Ovary (tissue), 7 donors: ENCODE measurements at regions not wholly inside any gene's neighbourhood (a gene's known extent, or its start where the extent isn't known, plus 50 kb on each side); places are given as distances from the start of the nearest gene placed in this dataset.

Experiments used
- DNase-seq, 5 donors: peaks; one replicate each; pipeline ENCODE4 v3.0.0-alpha.2; 2019 to 2020
- H3K27ac ChIP-seq, 2 donors: fragments of 200-600 bp; one replicate each; pipeline versions ENCODE4 v1.5.1 to v1.8.0; 2019 to 2022
- H3K27me3 ChIP-seq: fragments of 200-600 bp; one replicate; pipeline ENCODE4 v1.8.0; 2022
- H3K36me3 ChIP-seq: fragments of 200-600 bp; sonication (generic); one replicate; pipeline ENCODE4 v1.5.1; 2019
- H3K4me1 ChIP-seq: one replicate; pipeline ENCODE4 v1.8.1; 2013; ENCODE audit warnings: mild to moderate bottlenecking, moderate library complexity; ENCODE audit not compliant: insufficient read depth
- H3K4me3 ChIP-seq: fragments of 200-600 bp; sonication (generic); one replicate; pipeline ENCODE4 v1.5.1; 2017
- H3K9me3 ChIP-seq, 2 donors: fragments of 200-600 bp in 1 of 2; sonication (generic) in 1 of 2; one replicate each; pipeline versions ENCODE4 v1.5.1 to v1.8.1; 2013 to 2019; ENCODE audit warnings: mild to moderate bottlenecking in 1 of 2, moderate library complexity in 1 of 2
- CTCF ChIP-seq, 3 donors: fragments of 450-650 bp in 2 of 3; fragments of 200-600 bp in 1 of 3; IDR thresholded peaks; one replicate each; pipeline versions ENCODE4 v1.5.1 to v1.8.0; 2016 to 2022; ENCODE audit warnings: antibody characterized with exemption in 3 of 3, mild to moderate bottlenecking in 1 of 3
- EP300 ChIP-seq: sonication (generic); formaldehyde crosslinking; IDR thresholded peaks from one replicate; pipeline ENCODE4 v1.6.1; 2017; ENCODE audit warnings: antibody characterized with exemption
- POLR2A ChIP-seq: fragments of 450-650 bp; IDR thresholded peaks from one replicate; pipeline ENCODE4 v1.6.1; 2017; ENCODE audit warnings: antibody characterized with exemption, mild to moderate bottlenecking, moderate library complexity
- WGBS, 3 donors: extraction: QIAGEN DNeasy Blood & Tissue Kit in 1 of 3; methylation state at CpG; one replicate each; pipeline versions ENCODE4 v1.1.5 to v1.1.7; 2013 to 2017; 5-methylcytosine and 5-hydroxymethylcytosine counted together
- intact Hi-C, 4 donors: fragments of 100-400 bp; cut with DNase I; formaldehyde crosslinking; loops; one replicate each; pipeline versions ENCODE4 v1.11.0 to v1.15.1; 2022 to 2023
- donor health status: DM: no; HTN: no; CAD: no; lungs with moderate emphysema.
- donor health status: DM: no; HTN: no; CAD: no.
- donor health status: Bipolar disorder and iron deficiency.
- donor health status: DM: no; HTN: no; CAD: no.
- donor health status: DM: yes; HTN: yes; CAD: no.

- H3K27ac ChIP-seq, result no peak overlapping the region
- WGBS, 3 donors, result 59 to 82% (median 61%) methylated on average over 2 of the region's 2 CpGs
- no peaks in the 10 kb centered on the region for H3K4me1 ChIP-seq
- H3K4me3 ChIP-seq, result no peak overlapping the region
- H3K36me3 ChIP-seq, result no peaks in the 10 kb centered on the region
- no peaks in the 10 kb centered on the region for H3K9me3 ChIP-seq
- intact Hi-C loops, result no loop called here
- no peaks in the 10 kb centered on the region for H3K27me3 ChIP-seq
- TF ChIP-seq CTCF (IDR thresholded peaks at IDR 0.05) (no peak), EP300 (no peak), POLR2A (no peak)
- DNase-seq, result no peak
Observed at GRCh38 chr12:97994746-97995484, 520.5 kb upstream of the TMPO start.

GRCh38 chr12:97995559-97995958 lies 519.8 kb upstream of the TMPO start:
- intact Hi-C loops, result no loop called here
- Histone ChIP-seq H3K4me3 (no peak overlapping the region), H3K9me3 (no peaks in the 10 kb centered on the region), H3K27ac (no peak overlapping the region), H3K27me3 (no peaks in the 10 kb centered on the region), H3K36me3 (no peaks in the 10 kb centered on the region), H3K4me1 (no peaks in the 10 kb centered on the region)
- no peak for DNase-seq
- no peak for TF ChIP-seq CTCF (IDR thresholded peaks at IDR 0.05)
- no peak for TF ChIP-seq EP300
- no peak for TF ChIP-seq POLR2A
- WGBS, 3 donors, result 21 to 29% (median 22%) methylated on average over 2 of the region's 2 CpGs

- intact Hi-C loops, result no loop called here
- Histone ChIP-seq H3K27ac (no peak overlapping the region), H3K36me3 (no peaks in the 10 kb centered on the region), H3K4me1 (no peaks in the 10 kb centered on the region), H3K4me3 (no peak overlapping the region), H3K27me3 (no peaks in the 10 kb centered on the region), H3K9me3 (no peaks in the 10 kb centered on the region)
- 33 to 43% (median 34%) methylated on average over 3 of the region's 3 CpGs for whole genome bisulfite sequencing, 3 donors
- TF ChIP-seq EP300 (no peak), CTCF (IDR thresholded peaks at IDR 0.05) (no peak), POLR2A (no peak)
- no peak for DNase-seq
Observed at GRCh38 chr12:98001430-98001829, 514.0 kb upstream of the TMPO start.

- Histone ChIP-seq H3K27ac (no peak overlapping the region), H3K4me1 (no peaks in the 10 kb centered on the region), H3K36me3 (no peaks in the 10 kb centered on the region), H3K9me3 (no peaks in the 10 kb centered on the region), H3K27me3 (no peaks in the 10 kb centered on the region), H3K4me3 (no peak overlapping the region)
- TF ChIP-seq POLR2A (no peak), EP300 (no peak), CTCF (IDR thresholded peaks at IDR 0.05) (no peak)
- no peak for DNase-seq
- intact Hi-C loops, result no loop called here
- WGBS, 3 donors, result 32 to 34% (median 33%) methylated on average over 9 of the region's 9 CpGs
Observed at GRCh38 chr12:98002887-98003493, 512.4 kb upstream of the TMPO start.
